ENCODE measurements at regions not wholly inside any gene's neighbourhood (a gene's known extent, or its start where the extent isn't known, plus 50 kb on each side); places are given as distances from the start of the nearest gene placed in this dataset.
A peak's percentile ranks its signal among the peaks of the same experiment; 100 is the strongest.
"Not testable (repeated sequence)": the region's sequence is repeated elsewhere in the genome, so short reads cannot be mapped to it uniquely, and the experiment has no call there.

- DNase-seq = no peak
Observed at GRCh38 chr2:118791483-118791882, 56.0 kb downstream of the EN1 start.

DNA sequence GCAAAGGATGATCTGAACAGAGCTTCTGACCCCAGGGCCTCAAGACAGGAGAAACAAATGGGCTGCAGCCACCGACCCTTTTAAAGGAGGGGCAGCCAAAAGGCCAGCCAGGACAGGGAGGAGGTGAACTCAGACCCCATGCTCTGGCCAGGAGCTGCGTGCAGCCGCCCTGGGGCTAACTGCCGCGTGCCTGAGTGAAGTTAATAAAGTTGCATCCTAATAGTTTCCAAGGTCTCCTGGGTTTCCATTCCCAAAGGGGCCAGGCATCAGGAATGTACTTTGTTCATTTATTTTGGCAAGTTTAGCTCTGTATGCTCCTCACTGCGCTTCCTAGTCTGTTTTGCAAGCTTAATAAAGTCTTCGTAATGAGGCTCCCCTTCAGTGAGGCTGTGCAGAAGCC lies 60.7 kb downstream of the EN1 start:
- DNase-seq = no peak

DNA sequence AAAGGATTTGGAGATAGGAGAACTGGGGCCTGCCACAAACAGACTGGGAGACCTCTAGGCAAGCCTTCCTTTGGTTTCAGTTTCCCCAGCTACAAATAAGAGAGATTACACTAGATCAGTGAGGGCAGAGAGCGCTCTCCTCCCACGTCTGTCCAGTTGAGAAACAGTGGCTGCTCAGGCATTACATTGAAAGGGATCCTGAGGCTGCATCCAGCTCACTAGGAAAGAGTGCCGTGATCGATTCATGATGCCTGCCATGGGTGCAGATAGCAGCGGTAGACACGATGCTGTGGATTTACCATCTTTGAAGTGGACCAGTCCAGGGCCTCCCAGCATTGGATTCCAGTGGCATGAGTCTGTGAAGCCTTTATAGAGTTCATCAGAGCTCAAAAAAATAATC lies 62.6 kb downstream of the EN1 start:
- no peak for DNase-seq

DNA sequence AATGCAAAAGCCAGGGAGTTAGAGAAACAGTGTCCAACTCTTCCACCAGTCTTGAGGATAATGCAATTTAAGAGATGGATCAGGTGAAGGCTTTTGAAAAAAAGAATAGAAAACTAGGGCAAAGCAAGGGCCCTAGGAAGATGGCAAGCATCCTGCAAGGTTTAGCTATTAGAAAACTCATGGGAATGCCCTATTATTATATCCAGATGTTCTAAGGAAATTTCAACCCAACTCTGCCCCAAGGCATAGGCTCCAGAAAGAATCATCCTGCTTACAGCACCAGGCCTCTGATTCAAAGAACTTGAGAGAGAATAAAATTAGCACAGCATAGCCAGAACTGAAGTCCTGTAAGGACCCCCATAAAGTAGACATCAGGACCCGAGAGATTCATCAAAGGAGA lies 68.1 kb downstream of the EN1 start:
- no peak for DNase-seq

GRCh38 chr2:118774458-118775133 lies 72.9 kb downstream of the EN1 start:
- DNase-seq = peak; percentile 13

DNA sequence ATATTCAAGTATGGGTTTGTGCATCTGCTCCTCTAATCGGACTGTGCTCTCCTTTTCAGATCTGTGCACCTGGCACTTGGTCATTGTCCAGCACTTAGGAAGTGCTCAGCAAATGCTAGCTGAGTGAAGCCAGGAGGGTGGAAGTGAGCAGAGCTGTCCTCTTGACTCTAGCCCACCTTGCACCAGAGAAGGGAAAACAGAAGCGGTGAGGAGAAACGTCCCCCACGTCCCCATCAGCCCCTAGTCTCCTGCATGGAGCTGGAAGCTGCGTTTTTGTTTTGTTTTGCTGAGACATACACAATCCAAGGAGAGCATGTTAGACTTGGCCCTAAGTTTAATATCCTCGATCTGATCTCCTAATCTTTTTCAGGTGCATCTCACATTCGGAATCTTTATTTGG lies 73.6 kb downstream of the EN1 start:
- no peak for DNase-seq

GRCh38 chr2:118772487-118773200 lies 74.8 kb downstream of the EN1 start:
- DNase-seq = no peak

GRCh38 chr2:118769707-118770400 lies 77.6 kb downstream of the EN1 start:
- no peak for DNase-seq

DNA sequence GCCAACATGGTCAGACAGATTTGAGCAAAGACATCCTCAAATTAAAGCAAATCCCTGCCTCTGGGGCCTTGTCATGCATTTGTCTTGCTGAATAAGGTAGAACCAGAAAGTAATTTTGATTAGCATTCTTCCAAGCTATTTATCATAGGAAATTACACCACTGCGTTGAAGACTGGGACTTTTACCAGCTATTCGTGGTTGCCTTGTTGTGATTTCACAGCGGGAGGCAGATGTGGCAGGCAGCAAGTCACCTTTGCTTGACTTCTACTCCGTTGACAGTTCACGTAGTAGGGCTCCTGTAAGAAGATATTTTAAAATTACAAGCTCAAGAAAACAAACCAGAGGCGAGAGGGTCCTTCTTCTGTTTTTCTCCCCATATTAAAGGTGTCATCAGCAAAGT lies 80.6 kb downstream of the EN1 start:
- no peak for DNase-seq

DNA sequence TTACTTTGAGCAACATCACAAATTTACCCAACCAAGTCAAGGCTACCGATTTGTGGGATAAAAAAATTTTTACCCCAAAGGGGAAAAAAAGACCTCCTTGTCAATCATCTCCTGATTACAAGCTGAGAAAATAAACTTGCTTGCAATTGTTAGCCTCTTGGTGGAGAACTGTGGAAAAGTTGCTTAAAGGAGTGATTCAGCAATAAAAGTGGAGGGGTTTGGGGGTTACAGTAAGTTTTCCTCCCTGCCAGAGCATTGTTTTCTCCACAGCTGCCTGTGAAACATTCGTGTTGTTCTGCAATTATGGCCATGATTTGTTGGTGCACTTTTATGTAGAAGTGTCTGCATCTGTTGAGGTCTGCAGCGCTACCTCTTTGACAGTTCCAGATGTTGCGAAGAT lies 82.6 kb downstream of the EN1 start:
- no peak for DNase-seq

DNA sequence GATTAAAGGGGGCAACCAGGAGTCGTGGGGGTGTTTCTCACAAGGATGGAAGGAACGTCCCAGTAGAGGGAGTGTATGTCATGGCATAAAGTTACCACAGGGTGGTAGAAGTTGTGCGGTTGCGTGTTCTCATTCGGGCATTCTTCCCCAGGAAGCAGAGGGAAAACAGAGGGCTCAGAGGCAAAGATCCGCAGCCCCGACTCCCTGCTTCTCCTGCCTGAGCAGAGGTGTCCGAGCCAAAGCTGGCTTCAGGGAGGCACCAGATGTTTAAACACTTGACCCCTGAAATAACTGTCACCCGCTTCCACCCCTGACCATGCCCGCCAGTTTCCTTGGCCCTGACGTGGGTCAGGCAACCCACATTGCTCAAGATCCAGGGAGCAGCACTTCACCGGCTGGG lies 83.7 kb downstream of the EN1 start:
- DNase-seq = no peak

DNA sequence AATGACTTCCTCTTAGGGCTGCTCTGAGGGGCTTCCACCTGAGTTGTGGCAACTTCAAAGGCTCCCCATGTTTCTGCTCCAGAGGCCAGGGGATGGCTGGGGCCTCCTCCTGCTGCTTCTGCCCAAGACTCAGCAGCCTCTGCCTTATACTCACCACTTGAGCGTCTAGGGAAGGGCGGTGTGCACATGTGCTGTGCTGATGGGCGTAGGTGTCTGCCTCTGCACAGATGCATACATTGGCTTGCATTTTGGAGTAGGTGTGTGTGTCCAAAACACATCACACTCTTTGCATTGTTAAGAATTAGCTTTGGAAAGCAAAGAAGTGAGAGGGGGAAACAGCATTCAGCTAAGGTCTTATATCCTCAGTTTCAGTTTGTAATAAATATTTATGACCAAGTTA lies 85.2 kb downstream of the EN1 start:
- DNase-seq = no peak

DNA sequence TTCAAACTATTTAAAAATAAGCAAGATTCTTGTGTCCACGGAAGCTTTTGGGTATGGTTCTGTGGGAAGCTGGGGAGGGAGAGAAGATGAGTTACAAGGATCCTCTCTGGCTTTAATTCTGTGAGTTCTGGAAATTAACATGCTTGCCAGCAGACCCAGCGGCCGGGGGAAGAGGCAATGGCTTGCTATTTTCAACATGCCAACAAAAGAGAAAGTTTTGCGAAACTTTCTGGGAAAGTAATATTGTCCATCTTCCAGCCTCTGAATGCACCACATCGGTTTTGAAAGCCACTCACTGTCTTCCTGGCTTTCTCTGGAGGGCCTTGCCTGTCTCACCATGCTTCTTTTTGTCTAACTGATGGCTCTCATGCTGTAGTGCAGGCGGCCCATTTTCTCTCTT lies 85.7 kb downstream of the EN1 start:
- DNase-seq = no peak

GRCh38 chr2:118755901-118756300 lies 91.5 kb downstream of the EN1 start:
- DNase-seq = no peak

GRCh38 chr2:118755384-118755783 lies 92.1 kb downstream of the EN1 start:
- DNase-seq = no peak

DNA sequence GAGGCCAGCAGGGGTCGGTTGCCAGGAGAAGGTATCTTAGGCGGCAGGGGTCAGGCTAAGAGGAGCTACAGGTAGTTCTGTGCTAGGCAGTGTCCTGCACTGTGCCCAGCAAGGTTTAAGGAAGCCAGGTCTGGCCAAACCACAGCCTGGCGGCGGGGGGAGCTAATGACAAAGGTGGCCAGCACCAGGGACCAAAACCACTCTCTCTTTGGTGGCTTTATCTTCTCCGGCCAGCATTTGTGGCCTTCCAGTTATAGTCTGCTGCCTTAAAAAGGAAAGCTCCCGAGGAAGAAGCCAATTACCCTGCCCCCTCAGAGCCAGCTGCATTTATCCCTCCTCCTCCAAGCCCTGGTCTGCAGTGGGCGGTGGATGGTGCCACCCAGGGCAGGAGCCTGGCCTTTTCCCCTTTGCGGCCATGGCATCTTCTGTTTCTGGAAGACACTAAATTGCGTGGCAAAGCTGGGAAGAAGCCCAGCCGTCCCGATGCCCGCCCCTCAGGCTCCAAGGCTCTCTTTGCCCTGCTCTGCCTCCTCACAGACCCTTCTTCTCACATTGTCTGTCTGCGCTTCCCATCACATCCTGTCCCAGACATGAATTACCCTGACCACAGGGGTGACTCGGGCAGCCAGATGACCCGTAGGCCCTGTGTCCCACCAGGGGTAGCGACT lies 94.6 kb downstream of the EN1 start:
- DNase-seq = no peak

- no peak for DNase-seq
Observed at GRCh38 chr2:118750959-118751565, 96.4 kb downstream of the EN1 start.

GRCh38 chr2:118748245-118748885 lies 99.1 kb downstream of the EN1 start:
- DNase-seq = no peak

GRCh38 chr2:118747637-118748036 lies 99.8 kb downstream of the EN1 start:
- no peak for DNase-seq

DNA sequence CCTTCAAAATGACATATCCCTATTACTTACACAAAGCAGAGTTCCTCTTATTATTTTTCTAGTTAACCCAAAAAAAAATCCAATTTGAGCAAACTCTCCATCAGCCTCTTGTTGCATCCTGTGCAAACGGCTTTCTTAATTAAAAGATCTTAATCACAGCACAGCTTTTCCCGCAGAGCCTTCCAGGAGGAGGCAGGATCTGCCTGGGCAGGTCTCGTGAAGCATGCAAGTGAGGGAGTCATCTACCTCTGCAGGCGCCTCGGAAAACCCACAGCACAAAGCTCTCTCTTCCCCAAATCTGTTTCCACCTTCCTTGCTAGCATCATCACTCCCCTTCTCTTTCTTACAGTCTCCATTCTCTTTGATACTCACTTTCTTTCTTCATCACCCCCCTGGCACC lies 100.4 kb downstream of the EN1 start:
- DNase-seq = no peak

GRCh38 chr2:118744682-118745181 lies 102.7 kb downstream of the EN1 start:
- DNase-seq = not testable (repeated sequence)

DNA sequence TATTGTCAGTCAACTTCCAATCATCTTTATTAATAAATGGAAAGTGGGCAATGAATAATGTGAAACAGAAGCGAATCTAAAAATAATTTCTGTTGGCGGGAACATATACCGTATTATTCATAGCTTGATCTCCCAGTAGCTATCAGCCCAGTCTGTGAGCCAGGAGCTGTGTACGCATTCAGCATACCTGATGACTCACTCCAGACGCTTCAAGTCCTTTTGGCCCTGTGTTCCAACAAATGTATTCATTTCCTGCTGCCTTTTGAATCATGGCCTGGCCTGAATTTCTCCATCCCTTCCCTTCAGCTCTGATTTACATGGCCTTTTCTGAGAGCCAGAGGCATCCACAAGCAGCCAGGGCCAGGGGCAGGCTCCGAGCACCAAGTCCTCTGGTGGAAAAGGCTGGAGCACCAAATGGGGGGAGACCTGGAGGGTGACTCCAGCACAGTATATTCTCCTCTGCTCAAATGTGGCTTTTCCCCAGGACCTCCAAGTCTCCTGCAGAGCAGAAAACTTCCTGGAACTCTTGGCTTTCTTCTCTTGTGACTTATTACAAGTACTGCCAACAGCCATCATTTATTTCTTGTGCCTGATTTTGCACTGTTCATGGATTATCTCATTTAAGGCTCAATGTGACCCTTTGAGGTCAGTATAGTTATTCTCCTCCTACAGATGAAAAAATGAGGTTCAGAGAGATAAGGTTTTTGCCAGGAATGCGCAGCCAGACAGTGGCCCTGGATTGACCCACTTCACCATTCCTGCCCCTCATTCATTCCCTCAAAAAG lies 108.7 kb downstream of the EN1 start:
- no peak for DNase-seq
